Epithelial cell of proximal tubule (primary cell): ENCODE measurements at regions not wholly inside any gene's neighbourhood (a gene's known extent, or its start where the extent isn't known, plus 50 kb on each side); places are given as distances from the start of the nearest gene placed in this dataset.

Experiments
- DNase-seq: peaks from one replicate; pipeline ENCODE4 v3.0.0-alpha.2; 2011; ENCODE audit warnings: low read depth
- H3K4me3 ChIP-seq: 2 replicates; pipeline ENCODE4 v1.5.1; 2011; ENCODE audit warnings: low read depth, mild to moderate bottlenecking, low read length
- TF ChIP-seq, protein P1 (sequence below): conservative IDR thresholded peaks from 2 replicates; pipeline ENCODE4 v1.5.1; 2012; ENCODE audit warnings: low read depth, mild to moderate bottlenecking, low read length

GRCh38 chr17:71519285-71519684 lies 601.5 kb upstream of the SOX9 start:
- DNase-seq = peak; percentile 20
- TF ChIP-seq, protein P1, sequence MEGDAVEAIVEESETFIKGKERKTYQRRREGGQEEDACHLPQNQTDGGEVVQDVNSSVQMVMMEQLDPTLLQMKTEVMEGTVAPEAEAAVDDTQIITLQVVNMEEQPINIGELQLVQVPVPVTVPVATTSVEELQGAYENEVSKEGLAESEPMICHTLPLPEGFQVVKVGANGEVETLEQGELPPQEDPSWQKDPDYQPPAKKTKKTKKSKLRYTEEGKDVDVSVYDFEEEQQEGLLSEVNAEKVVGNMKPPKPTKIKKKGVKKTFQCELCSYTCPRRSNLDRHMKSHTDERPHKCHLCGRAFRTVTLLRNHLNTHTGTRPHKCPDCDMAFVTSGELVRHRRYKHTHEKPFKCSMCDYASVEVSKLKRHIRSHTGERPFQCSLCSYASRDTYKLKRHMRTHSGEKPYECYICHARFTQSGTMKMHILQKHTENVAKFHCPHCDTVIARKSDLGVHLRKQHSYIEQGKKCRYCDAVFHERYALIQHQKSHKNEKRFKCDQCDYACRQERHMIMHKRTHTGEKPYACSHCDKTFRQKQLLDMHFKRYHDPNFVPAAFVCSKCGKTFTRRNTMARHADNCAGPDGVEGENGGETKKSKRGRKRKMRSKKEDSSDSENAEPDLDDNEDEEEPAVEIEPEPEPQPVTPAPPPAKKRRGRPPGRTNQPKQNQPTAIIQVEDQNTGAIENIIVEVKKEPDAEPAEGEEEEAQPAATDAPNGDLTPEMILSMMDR = no peak
- no peak overlapping the region for H3K4me3 ChIP-seq

GRCh38 chr17:71521724-71522123 lies 599.1 kb upstream of the SOX9 start:
- TF ChIP-seq, protein P1 = no peak
- DNase-seq = no peak
- H3K4me3 ChIP-seq = no peak overlapping the region

DNA sequence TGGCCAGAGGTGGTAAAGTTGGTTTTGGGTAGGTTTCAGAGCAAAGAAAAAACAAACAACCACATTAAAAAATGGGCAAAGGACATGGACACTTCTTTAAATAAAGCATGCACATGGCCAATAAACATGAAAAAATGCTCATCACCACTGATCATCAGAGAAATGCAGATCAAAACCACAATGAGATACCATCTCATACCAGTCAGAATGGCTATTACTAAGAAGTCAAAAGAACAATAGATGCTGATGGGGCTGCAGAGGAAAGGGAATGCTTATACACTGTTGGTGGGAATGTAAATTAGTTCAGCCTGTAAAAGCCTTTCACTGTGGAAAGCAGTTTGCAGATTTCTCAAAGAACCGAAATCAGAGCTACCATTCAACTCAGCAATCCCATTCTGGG lies 598.4 kb upstream of the SOX9 start:
- DNase-seq = no peak
- no peak overlapping the region for H3K4me3 ChIP-seq
- TF ChIP-seq, protein P1 = no peak

DNA sequence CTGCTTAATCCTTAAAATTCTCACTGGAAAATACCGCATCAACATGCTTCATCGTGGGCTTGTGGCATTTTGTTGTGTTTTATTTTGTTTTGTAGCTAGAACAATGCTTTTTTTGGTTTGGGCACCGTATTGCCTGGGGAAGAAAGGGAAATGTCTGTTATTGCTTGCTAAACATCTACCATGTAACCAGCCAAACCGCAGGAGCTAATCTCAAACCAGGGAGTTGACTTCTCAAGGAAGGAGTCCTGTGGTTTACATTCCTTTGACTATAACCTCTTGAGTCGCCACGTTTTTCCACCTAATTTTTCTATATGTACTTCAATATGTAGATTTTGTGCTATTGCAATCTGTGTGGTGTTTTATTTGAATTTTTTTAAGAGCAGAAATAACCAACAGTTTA lies 593.5 kb upstream of the SOX9 start:
- TF ChIP-seq, protein P1 = no peak
- no peak overlapping the region for H3K4me3 ChIP-seq
- DNase-seq = no peak

DNA sequence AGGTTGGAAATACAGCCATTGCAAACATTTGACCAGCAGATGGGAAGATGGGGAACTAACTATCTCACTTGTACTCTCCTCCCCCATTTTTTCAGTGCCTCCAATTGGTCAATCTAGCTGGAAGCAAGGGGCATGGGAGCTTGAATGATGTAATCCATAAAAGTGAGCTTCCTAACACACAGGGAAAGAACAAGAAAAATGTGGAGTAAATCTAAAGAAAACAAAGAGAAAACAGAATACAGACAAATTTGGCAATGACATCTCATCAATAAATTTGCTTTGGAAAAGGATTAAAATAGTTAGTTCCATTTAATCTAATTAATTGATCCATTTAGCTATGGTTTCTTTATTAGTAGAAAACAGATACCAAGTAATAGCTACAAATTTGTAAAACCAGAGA lies 592.6 kb upstream of the SOX9 start:
- H3K4me3 ChIP-seq = no peak overlapping the region
- TF ChIP-seq, protein P1 = no peak
- no peak for DNase-seq

DNA sequence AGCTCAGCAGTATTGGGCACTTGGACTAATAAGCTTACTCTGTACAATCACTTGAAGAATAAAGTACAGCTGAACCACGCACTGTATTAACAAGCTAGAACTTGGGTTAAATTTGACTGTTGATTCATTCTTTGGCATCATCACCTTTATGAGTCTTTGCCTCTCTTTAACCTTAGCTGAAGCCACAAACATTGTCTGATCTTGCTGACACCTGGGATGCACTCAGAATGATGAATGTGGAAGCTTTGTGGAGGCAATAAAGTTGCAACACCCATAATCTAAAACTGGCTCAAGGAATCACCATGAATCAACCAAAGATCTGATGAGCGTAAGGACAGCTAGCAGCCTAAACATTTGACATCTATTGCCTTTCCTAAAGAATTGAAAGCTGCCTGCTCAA lies 590.6 kb upstream of the SOX9 start:
- TF ChIP-seq, protein P1 = no peak
- no peak for DNase-seq
- no peak overlapping the region for H3K4me3 ChIP-seq

GRCh38 chr17:71535321-71535720 lies 585.5 kb upstream of the SOX9 start:
- no peak overlapping the region for H3K4me3 ChIP-seq
- TF ChIP-seq, protein P1 = no peak
- no peak for DNase-seq
